Panc1 (cell line): ENCODE measurements at regions not wholly inside any gene's neighbourhood (a gene's known extent, or its start where the extent isn't known, plus 50 kb on each side); places are given as distances from the start of the nearest gene placed in this dataset.

ENCODE experiments used
- ATAC-seq: fragments of 200-7000 bp; cut with Tn5 transposase; 2 replicates; pipeline ENCODE4 v1.9.1; 2020; ENCODE audit warnings: mild to moderate bottlenecking, moderate library complexity
- BruUV-seq: library from RNA; stranded (reverse); fragments of 400-500 nt; replicated peaks from 2 replicates; lab custom pipeline; 2021; lab: Mats Ljungman, UMichigan
- CTCF ChIA-PET: fragments of 300-600 bp; sonication (Branson Sonifier 250); formaldehyde crosslinking; loops from one replicate; lab custom pipeline; 2022; ENCODE audit warnings: antibody characterized with exemption; lab: Charles Lee
- POLR2A ChIA-PET: fragments of 300-600 bp; sonication (Branson Sonifier 250); formaldehyde crosslinking; loops from one replicate; lab custom pipeline; 2022; ENCODE audit warnings: antibody characterized with exemption; lab: Charles Lee
- DNase-seq: peaks from one replicate; pipeline ENCODE4 v3.0.0-alpha.2; 2010; ENCODE audit warnings: low read depth, low spot score
- H3K27ac ChIP-seq: 2 replicates; pipeline ENCODE4 v1.5.1; 2011; ENCODE audit warnings: mild to moderate bottlenecking, low read length, inconsistent platforms
- H3K27me3 ChIP-seq: fragments of 200-500 bp; sonication (Bioruptor generic); 2 replicates; pipeline ENCODE4 v1.6.0; 2014; ENCODE audit warnings: low read length, inconsistent platforms; ENCODE audit not compliant: control insufficient read depth, insufficient read depth
- H3K36me3 ChIP-seq: fragments of 200-500 bp; sonication (Bioruptor generic); 2 replicates; pipeline ENCODE4 v1.5.1; 2014; ENCODE audit warnings: inconsistent platforms, mild to moderate bottlenecking, low read length, moderate library complexity; ENCODE audit not compliant: control insufficient read depth, insufficient read depth
- H3K4me1 ChIP-seq: 2 replicates; pipeline ENCODE4 v1.5.1; 2011; ENCODE audit warnings: inconsistent platforms, mild to moderate bottlenecking, low read length, moderate library complexity; ENCODE audit not compliant: control insufficient read depth, insufficient read depth
- H3K4me3 ChIP-seq, 2 experiments: 2 replicates each; pipeline ENCODE4 v1.5.1; 2011 to 2012; ENCODE audit warnings: low read depth in 2 of 2, low read length in 2 of 2, mild to moderate bottlenecking in 2 of 2, inconsistent platforms in 1 of 2, moderate library complexity in 1 of 2
- H3K9me3 ChIP-seq: fragments of 200-500 bp; sonication (Bioruptor generic); 2 replicates; pipeline ENCODE4 v1.5.1; 2014; ENCODE audit warnings: low read depth, mild to moderate bottlenecking, inconsistent platforms, low read length, moderate library complexity; ENCODE audit not compliant: control insufficient read depth, insufficient read depth
- POLR2AphosphoS5 ChIP-seq: IDR thresholded peaks from 2 replicates; pipeline ENCODE4 v1.6.1; 2012; ENCODE audit warnings: mild to moderate bottlenecking, low read depth, low read length, moderate library complexity
- SIN3A ChIP-seq: IDR thresholded peaks from 2 replicates; pipeline ENCODE4 v1.6.1; 2012; ENCODE audit warnings: low read depth, mild to moderate bottlenecking, low read length, moderate library complexity, borderline replicate concordance; ENCODE audit not compliant: insufficient read depth
- TCF7L2 ChIP-seq: IDR thresholded peaks from 2 replicates; pipeline ENCODE4 v1.6.1; 2011; ENCODE audit warnings: mild to moderate bottlenecking, low read depth, low read length, inconsistent platforms
- in situ Hi-C: cut with HindIII; loops from 2 replicates; pipeline ENCODE4 v1.10.0; 2016; ENCODE audit warnings: low sequenced_read_pairs, low pct_unique_long_range_greater_than_20kb
- intact Hi-C: fragments of 100-400 bp; cut with micrococcal nuclease; formaldehyde crosslinking; loops from one replicate; pipeline ENCODE4 v1.10.0; 2022; ENCODE audit not compliant: unreplicated experiment
- TF ChIP-seq, protein P1 (sequence below), 2 experiments: IDR thresholded peaks; 2 replicates each; pipeline ENCODE4 v1.6.1; 2011 to 2012; ENCODE audit warnings: low read depth in 2 of 2, control low read depth in 1 of 2, low read length in 1 of 2, mild to moderate bottlenecking in 1 of 2, moderate library complexity in 1 of 2; ENCODE audit not compliant: insufficient read depth in 1 of 2
- TF ChIP-seq, protein P2 (sequence below): fragments of 450-650 bp; IDR thresholded peaks from 2 replicates; pipeline ENCODE4 v1.5.1; 2017; ENCODE audit warnings: mild to moderate bottlenecking

DNA sequence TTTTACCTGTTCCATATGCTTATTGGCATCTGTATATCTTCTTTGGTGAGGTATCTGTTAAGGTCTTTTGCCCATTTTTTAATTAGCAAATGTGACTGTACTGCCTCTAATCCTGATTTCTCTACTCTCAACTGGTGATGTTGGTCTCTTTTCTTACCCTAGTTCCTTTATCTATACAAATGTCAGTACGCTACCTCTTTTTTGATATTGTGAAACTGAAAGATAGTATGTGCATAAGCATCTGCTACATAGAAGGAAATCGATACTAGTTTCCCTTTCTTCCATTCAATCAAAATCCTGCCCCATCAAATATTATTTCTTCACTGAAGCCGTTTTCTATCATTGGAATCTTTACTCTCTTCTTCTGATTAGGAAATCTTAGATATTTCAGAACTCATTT is 194.9 kb upstream of the SPOPL start:
- DNase-seq: no peak
- H3K4me3 ChIP-seq: no peak overlapping the region
- H3K27me3 ChIP-seq: no peaks in the 10 kb centered on the region
- ChIA-PET CTCF (no interaction called here), POLR2A (no interaction called here)
- no peaks in the 10 kb centered on the region for H3K9me3 ChIP-seq
- in situ Hi-C loops (no loop called here), intact Hi-C loops (no loop called here)
- H3K36me3 ChIP-seq: no peaks in the 10 kb centered on the region
- TF ChIP-seq, protein P1, sequence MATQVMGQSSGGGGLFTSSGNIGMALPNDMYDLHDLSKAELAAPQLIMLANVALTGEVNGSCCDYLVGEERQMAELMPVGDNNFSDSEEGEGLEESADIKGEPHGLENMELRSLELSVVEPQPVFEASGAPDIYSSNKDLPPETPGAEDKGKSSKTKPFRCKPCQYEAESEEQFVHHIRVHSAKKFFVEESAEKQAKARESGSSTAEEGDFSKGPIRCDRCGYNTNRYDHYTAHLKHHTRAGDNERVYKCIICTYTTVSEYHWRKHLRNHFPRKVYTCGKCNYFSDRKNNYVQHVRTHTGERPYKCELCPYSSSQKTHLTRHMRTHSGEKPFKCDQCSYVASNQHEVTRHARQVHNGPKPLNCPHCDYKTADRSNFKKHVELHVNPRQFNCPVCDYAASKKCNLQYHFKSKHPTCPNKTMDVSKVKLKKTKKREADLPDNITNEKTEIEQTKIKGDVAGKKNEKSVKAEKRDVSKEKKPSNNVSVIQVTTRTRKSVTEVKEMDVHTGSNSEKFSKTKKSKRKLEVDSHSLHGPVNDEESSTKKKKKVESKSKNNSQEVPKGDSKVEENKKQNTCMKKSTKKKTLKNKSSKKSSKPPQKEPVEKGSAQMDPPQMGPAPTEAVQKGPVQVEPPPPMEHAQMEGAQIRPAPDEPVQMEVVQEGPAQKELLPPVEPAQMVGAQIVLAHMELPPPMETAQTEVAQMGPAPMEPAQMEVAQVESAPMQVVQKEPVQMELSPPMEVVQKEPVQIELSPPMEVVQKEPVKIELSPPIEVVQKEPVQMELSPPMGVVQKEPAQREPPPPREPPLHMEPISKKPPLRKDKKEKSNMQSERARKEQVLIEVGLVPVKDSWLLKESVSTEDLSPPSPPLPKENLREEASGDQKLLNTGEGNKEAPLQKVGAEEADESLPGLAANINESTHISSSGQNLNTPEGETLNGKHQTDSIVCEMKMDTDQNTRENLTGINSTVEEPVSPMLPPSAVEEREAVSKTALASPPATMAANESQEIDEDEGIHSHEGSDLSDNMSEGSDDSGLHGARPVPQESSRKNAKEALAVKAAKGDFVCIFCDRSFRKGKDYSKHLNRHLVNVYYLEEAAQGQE (IDR thresholded peaks at IDR 0.05; ENCODE audit: insufficient read depth in 1 of 2, low read depth in 2 of 2, low read length in 1 of 2): no peak
- no peak for TF ChIP-seq SIN3A
- BruUV-seq: no TSS peak
- H3K27ac ChIP-seq: no peak overlapping the region
- H3K4me1 ChIP-seq: no peaks in the 10 kb centered on the region
- ATAC-seq: no peak

DNA sequence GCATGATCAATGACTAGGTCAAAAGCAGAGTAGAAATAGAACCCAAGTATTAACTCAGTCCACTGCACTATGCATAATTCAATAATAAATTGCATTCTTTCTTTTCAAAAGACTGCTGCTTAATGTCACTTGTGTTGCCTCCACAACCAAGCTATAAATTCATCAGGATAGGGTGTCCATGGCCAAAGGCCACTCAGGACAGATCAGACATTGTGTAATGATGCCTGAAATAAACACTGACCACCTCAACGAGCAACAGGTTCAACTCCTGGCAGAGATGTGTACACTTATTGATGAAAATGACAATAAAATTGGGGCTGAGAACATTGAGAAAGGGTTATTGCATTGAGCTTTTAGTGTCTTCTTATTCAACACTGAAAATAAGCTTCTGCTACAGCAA is 194.5 kb upstream of the SPOPL start:
- DNase-seq (no peak), ATAC-seq (no peak)
- Histone ChIP-seq H3K27ac (no peak overlapping the region), H3K36me3 (no peaks in the 10 kb centered on the region), H3K27me3 (no peaks in the 10 kb centered on the region), H3K9me3 (no peaks in the 10 kb centered on the region), H3K4me1 (no peaks in the 10 kb centered on the region), H3K4me3 (no peak overlapping the region)
- ChIA-PET POLR2A (no interaction called here), CTCF (no interaction called here)
- no peak for TF ChIP-seq POLR2AphosphoS5
- in situ Hi-C loops (no loop called here), intact Hi-C loops (no loop called here)
- no TSS peak for BruUV-seq

DNA sequence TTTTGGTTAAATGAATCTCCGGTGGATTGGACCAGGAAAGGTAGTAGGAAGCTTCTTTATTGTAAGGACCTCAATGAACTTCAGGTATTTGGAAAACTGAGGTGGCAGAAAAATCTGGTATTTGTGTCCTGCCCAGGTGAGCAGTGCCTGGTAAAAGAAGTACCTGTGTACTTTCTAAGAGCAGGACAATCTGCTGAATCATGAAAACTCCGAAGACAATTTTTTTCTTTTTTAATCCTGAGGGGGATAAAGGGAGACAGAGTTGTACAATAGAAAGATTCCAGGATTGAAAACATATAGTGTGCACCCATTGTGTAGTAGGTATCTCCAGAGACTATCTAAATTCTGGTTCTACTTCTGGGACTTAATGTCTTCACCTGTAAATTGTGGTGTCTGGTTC is 191.8 kb upstream of the SPOPL start:
- BruUV-seq: no TSS peak
- ChIA-PET POLR2A (no interaction called here), CTCF (no interaction called here)
- Histone ChIP-seq H3K4me1 (no peaks in the 10 kb centered on the region), H3K36me3 (no peaks in the 10 kb centered on the region), H3K9me3 (no peaks in the 10 kb centered on the region), H3K27ac (no peak overlapping the region), H3K27me3 (no peaks in the 10 kb centered on the region), H3K4me3 (no peak overlapping the region)
- intact Hi-C loops (no loop called here), in situ Hi-C loops (no loop called here)
- ATAC-seq (no peak), DNase-seq (no peak)
- TF ChIP-seq, protein P2, sequence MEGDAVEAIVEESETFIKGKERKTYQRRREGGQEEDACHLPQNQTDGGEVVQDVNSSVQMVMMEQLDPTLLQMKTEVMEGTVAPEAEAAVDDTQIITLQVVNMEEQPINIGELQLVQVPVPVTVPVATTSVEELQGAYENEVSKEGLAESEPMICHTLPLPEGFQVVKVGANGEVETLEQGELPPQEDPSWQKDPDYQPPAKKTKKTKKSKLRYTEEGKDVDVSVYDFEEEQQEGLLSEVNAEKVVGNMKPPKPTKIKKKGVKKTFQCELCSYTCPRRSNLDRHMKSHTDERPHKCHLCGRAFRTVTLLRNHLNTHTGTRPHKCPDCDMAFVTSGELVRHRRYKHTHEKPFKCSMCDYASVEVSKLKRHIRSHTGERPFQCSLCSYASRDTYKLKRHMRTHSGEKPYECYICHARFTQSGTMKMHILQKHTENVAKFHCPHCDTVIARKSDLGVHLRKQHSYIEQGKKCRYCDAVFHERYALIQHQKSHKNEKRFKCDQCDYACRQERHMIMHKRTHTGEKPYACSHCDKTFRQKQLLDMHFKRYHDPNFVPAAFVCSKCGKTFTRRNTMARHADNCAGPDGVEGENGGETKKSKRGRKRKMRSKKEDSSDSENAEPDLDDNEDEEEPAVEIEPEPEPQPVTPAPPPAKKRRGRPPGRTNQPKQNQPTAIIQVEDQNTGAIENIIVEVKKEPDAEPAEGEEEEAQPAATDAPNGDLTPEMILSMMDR: no peak
- TF ChIP-seq SIN3A (no peak), POLR2AphosphoS5 (no peak), TCF7L2 (no peak)
- TF ChIP-seq, protein P1 (IDR thresholded peaks at IDR 0.05; ENCODE audit: insufficient read depth in 1 of 2, low read depth in 2 of 2, low read length in 1 of 2): no peak
